Coronary artery (tissue), 2 donors: ENCODE measurements at regions not wholly inside any gene's neighbourhood (a gene's known extent, or its start where the extent isn't known, plus 50 kb on each side); places are given as distances from the start of the nearest gene placed in this dataset.

Source experiments
- DNase-seq: peaks from one replicate; pipeline ENCODE4 v3.0.0-alpha.2; 2017; ENCODE audit warnings: low spot score
- H3K27ac ChIP-seq, 2 donors: fragments of 200-600 bp; sonication (generic); one replicate each; pipeline ENCODE4 v1.5.1; 2016 to 2019
- H3K4me3 ChIP-seq: fragments of 200-600 bp; sonication (generic); 2 replicates; pipeline ENCODE4 v1.5.1; 2016; ENCODE audit warnings: mild to moderate bottlenecking, moderate library complexity
- TF ChIP-seq, protein P1 (sequence below): fragments of 200-600 bp; sonication (generic); IDR thresholded peaks from one replicate; pipeline ENCODE4 v1.5.1; 2019; ENCODE audit warnings: antibody characterized with exemption

DNA sequence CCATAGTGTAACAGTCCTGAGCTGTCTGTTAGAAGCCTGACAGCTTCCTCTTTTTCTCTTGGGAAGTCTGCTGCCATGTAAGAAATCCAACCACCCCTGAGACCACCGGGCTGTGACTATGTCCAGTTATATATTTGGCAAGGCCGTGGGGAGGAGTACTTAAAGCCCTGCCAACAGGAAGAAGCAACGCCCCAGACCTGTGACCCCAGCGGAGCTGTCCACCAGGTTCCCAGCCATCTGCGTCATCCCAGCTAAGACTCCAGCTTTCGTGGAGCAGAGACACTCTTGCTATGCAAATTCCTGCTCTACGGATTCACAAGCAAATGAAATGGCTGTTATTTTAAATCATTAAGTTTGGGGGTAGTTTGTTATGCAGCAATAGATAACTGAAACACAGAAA lies 417.3 kb downstream of the TLE4 start:
- TF ChIP-seq, protein P1, sequence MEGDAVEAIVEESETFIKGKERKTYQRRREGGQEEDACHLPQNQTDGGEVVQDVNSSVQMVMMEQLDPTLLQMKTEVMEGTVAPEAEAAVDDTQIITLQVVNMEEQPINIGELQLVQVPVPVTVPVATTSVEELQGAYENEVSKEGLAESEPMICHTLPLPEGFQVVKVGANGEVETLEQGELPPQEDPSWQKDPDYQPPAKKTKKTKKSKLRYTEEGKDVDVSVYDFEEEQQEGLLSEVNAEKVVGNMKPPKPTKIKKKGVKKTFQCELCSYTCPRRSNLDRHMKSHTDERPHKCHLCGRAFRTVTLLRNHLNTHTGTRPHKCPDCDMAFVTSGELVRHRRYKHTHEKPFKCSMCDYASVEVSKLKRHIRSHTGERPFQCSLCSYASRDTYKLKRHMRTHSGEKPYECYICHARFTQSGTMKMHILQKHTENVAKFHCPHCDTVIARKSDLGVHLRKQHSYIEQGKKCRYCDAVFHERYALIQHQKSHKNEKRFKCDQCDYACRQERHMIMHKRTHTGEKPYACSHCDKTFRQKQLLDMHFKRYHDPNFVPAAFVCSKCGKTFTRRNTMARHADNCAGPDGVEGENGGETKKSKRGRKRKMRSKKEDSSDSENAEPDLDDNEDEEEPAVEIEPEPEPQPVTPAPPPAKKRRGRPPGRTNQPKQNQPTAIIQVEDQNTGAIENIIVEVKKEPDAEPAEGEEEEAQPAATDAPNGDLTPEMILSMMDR: no peak
- Histone ChIP-seq H3K27ac (no peak overlapping the region), H3K4me3 (no peak overlapping the region)
- no peak for DNase-seq

DNA sequence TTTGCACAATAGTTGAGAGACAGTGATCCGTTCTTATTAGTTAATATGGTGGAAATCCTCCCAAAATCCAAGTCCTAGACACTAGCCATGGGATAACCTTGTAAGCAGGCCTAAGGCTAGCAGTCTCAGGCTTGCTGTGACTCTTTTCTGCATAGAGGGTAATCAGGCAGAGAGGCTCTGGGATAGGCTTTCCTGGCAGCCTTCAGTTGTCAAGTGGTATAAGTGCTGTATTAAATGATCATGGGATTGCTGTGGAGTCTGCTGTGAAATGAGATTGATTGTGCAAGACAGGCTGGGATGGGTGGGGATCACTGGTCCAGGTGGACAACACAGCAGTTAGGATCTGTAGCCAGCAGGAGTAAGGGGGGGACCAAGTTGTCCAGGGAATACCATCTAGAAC lies 416.4 kb downstream of the TLE4 start:
- H3K27ac ChIP-seq: no peak overlapping the region
- TF ChIP-seq, protein P1: no peak

DNA sequence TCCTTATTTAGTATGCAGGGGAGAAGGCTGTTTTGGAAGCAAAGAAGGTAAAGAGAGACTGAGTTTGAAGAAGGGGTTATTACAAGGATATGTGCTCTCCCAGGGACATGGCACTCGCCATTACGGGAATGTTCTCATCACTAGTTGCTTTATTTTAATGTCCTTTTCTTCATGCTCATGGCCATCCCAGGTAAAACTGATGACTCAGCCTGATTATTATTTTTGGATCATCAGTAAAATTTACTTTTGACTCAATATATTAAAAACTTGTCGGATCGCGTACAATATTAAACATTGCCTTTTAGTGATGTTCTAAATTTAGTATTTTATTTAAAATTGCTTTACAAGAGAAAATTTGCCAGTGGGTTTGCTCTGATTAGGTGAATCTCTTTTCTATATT lies 414.7 kb downstream of the TLE4 start:
- no peak for DNase-seq
- TF ChIP-seq, protein P1: no peak
- no peak overlapping the region for H3K27ac ChIP-seq

More for the DNA sequence above, 416.4 kb downstream of the TLE4 start:
- no peak for DNase-seq
- H3K4me3 ChIP-seq: no peak overlapping the region

DNA sequence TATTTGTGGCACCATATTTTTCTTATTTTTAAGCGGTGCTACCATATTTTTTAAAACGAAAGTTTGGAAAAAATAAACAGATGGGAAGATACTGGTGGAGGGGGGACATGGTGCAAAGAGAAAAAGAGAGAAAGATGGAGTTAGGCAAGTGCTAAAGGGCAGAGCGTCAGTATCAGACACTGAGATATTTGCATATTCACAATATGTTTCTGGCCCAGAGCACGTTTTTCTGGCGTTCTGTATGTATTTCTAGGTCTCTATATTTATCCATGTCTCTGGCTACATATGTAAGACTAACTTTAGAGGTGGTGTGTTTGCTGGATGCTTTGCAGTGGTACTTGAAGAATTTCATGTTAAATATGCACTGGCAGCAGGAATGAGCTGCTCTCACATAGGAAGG lies 414.0 kb downstream of the TLE4 start:
- no peak overlapping the region for H3K4me3 ChIP-seq
- H3K27ac ChIP-seq: no peak overlapping the region
- TF ChIP-seq, protein P1: no peak
- DNase-seq: no peak

More for the DNA sequence above, 414.7 kb downstream of the TLE4 start:
- H3K4me3 ChIP-seq: no peak overlapping the region

DNA sequence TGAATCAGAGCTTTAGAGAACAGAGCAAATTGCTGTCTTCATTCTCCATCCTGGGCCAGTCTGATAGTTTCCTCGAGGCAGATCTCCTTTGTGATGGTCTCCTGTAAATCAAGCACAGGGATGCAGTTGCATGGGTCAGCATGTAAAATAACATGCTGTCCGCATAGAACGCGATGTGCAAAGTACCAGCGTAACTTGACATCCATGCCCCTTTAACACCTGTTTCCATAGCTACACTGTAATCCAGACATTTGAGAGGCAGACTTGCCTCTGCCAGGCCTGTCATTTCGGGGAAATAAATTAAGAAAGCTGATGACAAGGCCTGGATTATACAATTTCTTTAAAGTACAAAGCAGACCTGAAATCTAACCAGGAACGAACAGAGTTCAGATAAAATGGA lies 413.5 kb downstream of the TLE4 start:
- TF ChIP-seq, protein P1: no peak
- H3K27ac ChIP-seq: no peak overlapping the region
- DNase-seq: no peak
- H3K4me3 ChIP-seq: no peak overlapping the region

DNA sequence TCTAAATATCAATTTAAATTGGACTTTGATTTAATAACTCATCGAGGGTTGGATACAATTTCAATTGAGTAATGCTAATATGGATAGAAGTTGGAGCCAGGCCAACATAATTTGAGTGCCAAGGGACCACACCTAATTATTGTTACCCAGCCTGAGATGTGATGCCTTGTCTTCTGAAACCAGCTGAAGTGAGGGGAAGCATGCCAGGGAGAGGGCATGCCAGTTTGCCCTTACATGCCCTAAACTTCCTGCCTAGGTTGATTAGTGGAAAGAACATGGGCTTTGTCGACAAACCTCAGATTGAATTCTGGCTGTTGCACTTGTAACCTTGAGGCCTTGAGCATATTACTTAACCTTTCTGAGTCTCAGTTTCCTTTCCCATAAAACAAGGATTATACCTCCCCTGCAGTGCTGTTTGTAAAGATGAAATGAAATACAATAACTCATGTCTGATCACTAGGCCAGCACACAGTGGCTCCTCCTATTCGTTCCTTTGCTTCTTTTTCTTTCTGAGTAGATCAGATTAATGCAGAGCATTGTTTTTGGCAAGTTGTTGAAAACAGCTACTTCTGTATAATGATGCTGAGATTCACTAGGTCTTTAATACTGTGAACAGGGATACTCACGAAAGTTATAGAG lies 412.8 kb downstream of the TLE4 start:
- H3K27ac ChIP-seq: no peak overlapping the region
- TF ChIP-seq, protein P1: no peak
- no peak for DNase-seq

DNA sequence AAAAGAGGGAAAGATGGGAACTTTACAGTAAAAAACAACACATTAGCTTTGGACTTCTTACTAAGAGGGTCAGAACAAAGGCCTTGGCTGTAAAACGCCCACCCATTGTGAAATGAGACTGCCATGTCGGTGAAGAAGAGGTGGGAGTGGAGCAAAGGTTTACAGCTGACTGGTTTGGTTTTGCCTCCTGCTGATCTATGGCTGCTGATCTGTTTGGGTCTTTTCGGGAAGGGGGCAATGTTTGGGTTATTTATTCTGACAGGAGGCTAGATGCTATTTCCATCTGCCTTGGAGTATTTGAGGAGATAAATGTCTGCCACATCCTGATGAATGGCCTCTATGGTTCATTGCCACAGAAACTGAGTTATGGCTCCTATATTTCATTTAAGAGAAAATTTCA lies 408.7 kb downstream of the TLE4 start:
- TF ChIP-seq, protein P1: no peak
- Histone ChIP-seq H3K4me3 (no peak overlapping the region), H3K27ac (no peak overlapping the region)
- DNase-seq: no peak

More for the DNA sequence above, 412.8 kb downstream of the TLE4 start:
- H3K4me3 ChIP-seq: no peak overlapping the region
